Neutrophil (primary cell): ENCODE measurements at regions not wholly inside any gene's neighbourhood (a gene's known extent, or its start where the extent isn't known, plus 50 kb on each side); places are given as distances from the start of the nearest gene placed in this dataset.

Experiments
- H3K27ac ChIP-seq: fragments of 200-600 bp; sonication (generic); 2 replicates; pipeline ENCODE4 v1.5.1; 2016; ENCODE audit warnings: mild to moderate bottlenecking, moderate library complexity
- H3K27me3 ChIP-seq: fragments of 200-600 bp; sonication (generic); 2 replicates; pipeline ENCODE4 v1.6.0; 2016; ENCODE audit warnings: mild to moderate bottlenecking
- H3K36me3 ChIP-seq: fragments of 200-600 bp; sonication (generic); 2 replicates; pipeline ENCODE4 v1.5.1; 2017
- H3K4me1 ChIP-seq, 2 experiments: fragments of 200-600 bp in 1 of 2; sonication (generic) in 1 of 2; 1 replicate in 1 of 2; 2 replicates in 1 of 2; pipeline versions ENCODE4 v1.5.1 to v1.6.1; 2013 to 2016; ENCODE audit warnings: low read depth in 1 of 2, low read length in 1 of 2, mild to moderate bottlenecking in 1 of 2, moderate library complexity in 1 of 2; ENCODE audit not compliant: control insufficient read depth in 1 of 2, insufficient read depth in 1 of 2
- H3K4me3 ChIP-seq, 2 experiments: fragments of 200-600 bp in 1 of 2; sonication (generic) in 1 of 2; 1 replicate in 1 of 2; 2 replicates in 1 of 2; pipeline ENCODE4 v1.5.1; 2013 to 2016; ENCODE audit warnings: low read depth in 1 of 2, low read length in 1 of 2, mild to moderate bottlenecking in 1 of 2, moderate library complexity in 1 of 2
- H3K9me3 ChIP-seq: fragments of 200-600 bp; sonication (generic); 2 replicates; pipeline ENCODE4 v1.5.1; 2016
- TF ChIP-seq, protein P1 (sequence below): fragments of 200-600 bp; sonication (generic); IDR thresholded peaks from 2 replicates; pipeline ENCODE4 v1.5.1; 2016; ENCODE audit warnings: antibody characterized with exemption

DNA sequence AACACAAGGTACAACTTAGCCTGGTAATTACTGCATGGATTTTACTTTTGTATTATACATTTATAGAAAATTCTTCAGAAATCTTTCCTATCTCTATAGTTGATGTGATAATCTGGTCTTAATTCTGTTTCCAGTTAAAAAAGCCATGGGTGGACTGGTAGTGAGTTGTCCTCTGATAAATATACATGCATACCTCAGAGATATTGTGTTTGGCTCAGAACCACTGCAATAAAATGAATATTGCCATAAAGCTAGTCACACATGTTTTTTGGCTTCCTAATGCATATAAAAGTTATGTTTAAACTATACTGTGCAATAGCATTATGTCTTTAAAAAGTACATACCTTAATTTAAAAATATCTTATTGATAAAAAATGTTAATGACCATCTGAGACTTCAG, 708.6 kb upstream of the MARCKS start:
- Histone ChIP-seq H3K4me1 (no peaks in the 10 kb centered on the region), H3K36me3 (no peaks in the 10 kb centered on the region), H3K9me3 (no peaks in the 10 kb centered on the region), H3K27me3 (no peaks in the 10 kb centered on the region), H3K27ac (no peak overlapping the region), H3K4me3 (no peak overlapping the region)
- TF ChIP-seq, protein P1, sequence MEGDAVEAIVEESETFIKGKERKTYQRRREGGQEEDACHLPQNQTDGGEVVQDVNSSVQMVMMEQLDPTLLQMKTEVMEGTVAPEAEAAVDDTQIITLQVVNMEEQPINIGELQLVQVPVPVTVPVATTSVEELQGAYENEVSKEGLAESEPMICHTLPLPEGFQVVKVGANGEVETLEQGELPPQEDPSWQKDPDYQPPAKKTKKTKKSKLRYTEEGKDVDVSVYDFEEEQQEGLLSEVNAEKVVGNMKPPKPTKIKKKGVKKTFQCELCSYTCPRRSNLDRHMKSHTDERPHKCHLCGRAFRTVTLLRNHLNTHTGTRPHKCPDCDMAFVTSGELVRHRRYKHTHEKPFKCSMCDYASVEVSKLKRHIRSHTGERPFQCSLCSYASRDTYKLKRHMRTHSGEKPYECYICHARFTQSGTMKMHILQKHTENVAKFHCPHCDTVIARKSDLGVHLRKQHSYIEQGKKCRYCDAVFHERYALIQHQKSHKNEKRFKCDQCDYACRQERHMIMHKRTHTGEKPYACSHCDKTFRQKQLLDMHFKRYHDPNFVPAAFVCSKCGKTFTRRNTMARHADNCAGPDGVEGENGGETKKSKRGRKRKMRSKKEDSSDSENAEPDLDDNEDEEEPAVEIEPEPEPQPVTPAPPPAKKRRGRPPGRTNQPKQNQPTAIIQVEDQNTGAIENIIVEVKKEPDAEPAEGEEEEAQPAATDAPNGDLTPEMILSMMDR, result no peak

DNA sequence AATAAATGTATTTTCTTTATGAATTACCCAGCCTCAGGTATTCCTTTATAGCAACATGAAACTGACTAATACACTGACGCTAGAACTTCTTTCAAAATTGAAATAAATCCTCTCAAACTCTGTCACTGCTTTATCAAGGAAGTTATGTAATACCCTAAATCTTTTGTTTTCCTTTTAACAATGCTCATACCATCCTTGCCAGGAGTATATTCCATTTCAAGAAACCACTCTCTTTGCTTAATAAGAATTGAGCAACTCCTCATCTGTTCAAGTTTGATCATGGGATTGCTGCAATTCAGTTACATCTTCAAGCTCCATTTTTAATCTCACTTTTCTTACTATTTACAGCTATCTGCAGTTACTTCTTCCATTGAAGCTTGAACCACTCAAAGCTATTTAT, 707.6 kb upstream of the MARCKS start:
- Histone ChIP-seq H3K9me3 (no peaks in the 10 kb centered on the region), H3K4me3 (no peak overlapping the region), H3K36me3 (no peaks in the 10 kb centered on the region), H3K4me1 (no peaks in the 10 kb centered on the region), H3K27ac (no peak overlapping the region), H3K27me3 (no peaks in the 10 kb centered on the region)
- TF ChIP-seq, protein P1, result no peak

GRCh38 chr6:113160306-113161017, 696.7 kb upstream of the MARCKS start:
- Histone ChIP-seq H3K9me3 (no peaks in the 10 kb centered on the region), H3K27ac (no peak overlapping the region), H3K4me3 (no peak overlapping the region), H3K4me1 (no peaks in the 10 kb centered on the region), H3K36me3 (no peaks in the 10 kb centered on the region), H3K27me3 (no peaks in the 10 kb centered on the region)
- TF ChIP-seq, protein P1, result no peak

GRCh38 chr6:113161018-113161315, 696.2 kb upstream of the MARCKS start:
- no peaks in the 10 kb centered on the region for H3K9me3 ChIP-seq
- H3K4me1 ChIP-seq, result no peaks in the 10 kb centered on the region
- H3K36me3 ChIP-seq, result no peaks in the 10 kb centered on the region
- no peak overlapping the region for H3K27ac ChIP-seq
- TF ChIP-seq, protein P1, result no peak
- no peak overlapping the region for H3K4me3 ChIP-seq
- no peaks in the 10 kb centered on the region for H3K27me3 ChIP-seq

DNA sequence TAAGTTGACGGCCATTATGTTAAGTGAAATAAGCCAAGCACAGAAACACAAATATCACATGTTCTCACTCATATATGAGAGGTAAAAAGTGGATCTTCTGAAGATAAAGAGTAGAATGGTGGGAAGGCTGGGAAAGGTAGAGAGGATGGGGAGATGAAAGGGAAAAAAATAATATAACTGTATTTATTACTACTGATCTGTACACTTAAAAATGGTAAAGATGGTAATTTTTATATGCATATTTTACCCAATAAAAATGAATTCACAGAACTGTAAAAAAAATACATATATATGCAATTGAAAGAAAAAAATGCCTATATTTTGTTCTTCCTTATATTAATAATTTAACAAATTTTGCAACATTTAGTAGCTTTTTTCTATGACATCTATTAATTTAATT, 694.4 kb upstream of the MARCKS start:
- Histone ChIP-seq H3K36me3 (no peaks in the 10 kb centered on the region), H3K4me1 (no peaks in the 10 kb centered on the region), H3K27ac (no peak overlapping the region), H3K27me3 (no peaks in the 10 kb centered on the region), H3K4me3 (no peak overlapping the region), H3K9me3 (no peaks in the 10 kb centered on the region)
- TF ChIP-seq, protein P1, result no peak

DNA sequence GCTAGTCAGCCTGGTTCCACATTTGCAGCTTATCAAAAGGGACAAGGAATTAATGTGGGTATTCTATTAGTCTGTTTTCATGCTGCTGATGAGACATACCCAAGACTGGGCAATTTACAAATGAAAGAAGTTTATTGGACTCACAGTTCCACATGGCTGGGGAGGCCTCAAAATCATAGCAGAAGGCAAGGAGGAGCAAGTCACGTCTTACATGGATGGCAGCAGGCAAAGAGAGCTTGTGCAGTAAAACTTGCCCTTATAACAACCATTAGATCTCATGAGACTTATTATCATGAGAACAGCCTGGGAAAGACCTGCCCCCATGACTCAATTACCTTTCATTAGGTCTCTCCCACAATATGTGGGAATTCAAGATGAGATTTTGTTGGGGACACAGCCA, 689.1 kb upstream of the MARCKS start:
- TF ChIP-seq, protein P1, result no peak
- H3K27me3 ChIP-seq, result no peaks in the 10 kb centered on the region
- no peaks in the 10 kb centered on the region for H3K4me1 ChIP-seq
- H3K9me3 ChIP-seq, result no peaks in the 10 kb centered on the region
- no peaks in the 10 kb centered on the region for H3K36me3 ChIP-seq
- no peak overlapping the region for H3K4me3 ChIP-seq
- H3K27ac ChIP-seq, result no peak overlapping the region
